HG03196 (cell line): ENCODE measurements at regions not wholly inside any gene's neighbourhood (a gene's known extent, or its start where the extent isn't known, plus 50 kb on each side); places are given as distances from the start of the nearest gene placed in this dataset.

Source experiments
- ATAC-seq: cut with Tn5 transposase; IDR thresholded peaks from one replicate; pipeline ENCODE4 v1.9.1; 2021; ENCODE audit not compliant: unreplicated experiment

DNA sequence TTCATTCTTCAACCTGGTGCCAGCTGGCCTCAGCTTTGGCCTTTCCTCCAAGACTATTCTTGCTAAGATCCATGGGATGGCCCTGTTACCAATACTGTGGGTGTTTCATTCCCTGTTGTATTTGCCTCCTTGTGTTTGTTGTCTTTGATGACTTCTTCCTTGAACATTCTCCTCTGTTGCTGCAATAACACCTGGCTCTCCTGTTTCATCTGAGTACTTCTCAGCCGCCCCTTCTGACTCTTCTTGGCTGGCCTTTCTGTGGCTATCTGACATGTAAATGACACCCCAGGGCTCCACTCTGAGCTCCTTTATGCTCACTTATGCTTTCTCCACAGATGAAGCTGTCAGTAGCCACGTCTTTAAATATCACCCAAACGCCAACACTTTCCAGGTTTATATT lies 302.7 kb upstream of the CHRNA7 start:
- ATAC-seq, result no peak

GRCh38 chr15:31732726-31733125 lies 297.6 kb upstream of the CHRNA7 start:
- ATAC-seq, result no peak

DNA sequence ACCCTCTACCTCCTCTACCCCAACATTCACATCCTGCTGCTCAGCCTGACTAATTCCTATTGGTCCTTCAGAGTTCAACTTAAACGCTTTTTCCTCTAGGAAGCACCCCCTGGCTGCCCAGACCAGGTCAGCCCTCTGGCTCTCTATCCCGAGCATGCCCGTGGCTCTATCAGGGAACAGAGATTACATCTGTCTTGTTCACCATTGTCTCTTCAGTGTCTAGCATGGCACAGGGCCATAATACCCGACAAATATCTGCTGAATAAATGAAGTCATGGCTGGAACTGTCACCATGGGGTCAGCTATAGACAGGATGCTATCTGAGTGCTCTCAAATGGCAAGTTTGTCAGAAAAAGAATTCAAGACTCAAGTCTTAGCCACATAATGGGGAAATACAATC lies 296.9 kb upstream of the CHRNA7 start:
- no peak for ATAC-seq

DNA sequence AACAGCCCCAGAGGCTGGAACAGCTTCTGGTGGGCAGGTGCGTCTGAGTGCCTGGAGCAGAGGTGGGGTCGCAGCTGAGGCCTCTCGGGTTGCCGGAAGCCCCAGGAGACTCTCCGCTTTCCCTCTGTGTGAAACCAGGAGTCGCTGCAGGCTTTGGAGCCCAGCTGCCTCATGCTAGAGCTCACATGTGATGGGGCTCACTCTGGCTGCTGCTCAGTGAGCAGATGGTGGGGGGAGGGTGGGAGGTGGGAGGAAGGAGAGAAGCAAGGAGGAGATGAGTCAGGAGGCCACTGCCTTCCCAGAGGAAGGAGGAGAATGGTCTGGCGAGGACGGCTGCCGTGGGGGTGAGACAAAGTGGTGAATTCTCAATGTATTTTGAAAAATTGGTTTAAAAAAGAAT lies 290.1 kb upstream of the CHRNA7 start:
- no peak for ATAC-seq

- ATAC-seq, result no peak
Measured at GRCh38 chr15:31745841-31746240, 284.5 kb upstream of the CHRNA7 start.

- ATAC-seq, result no peak
Measured at GRCh38 chr15:31752065-31752762, 278.1 kb upstream of the CHRNA7 start.

GRCh38 chr15:31752905-31753304 lies 277.4 kb upstream of the CHRNA7 start:
- ATAC-seq, result no peak

- no peak for ATAC-seq
Measured at GRCh38 chr15:31758126-31758525, 272.2 kb upstream of the CHRNA7 start.

DNA sequence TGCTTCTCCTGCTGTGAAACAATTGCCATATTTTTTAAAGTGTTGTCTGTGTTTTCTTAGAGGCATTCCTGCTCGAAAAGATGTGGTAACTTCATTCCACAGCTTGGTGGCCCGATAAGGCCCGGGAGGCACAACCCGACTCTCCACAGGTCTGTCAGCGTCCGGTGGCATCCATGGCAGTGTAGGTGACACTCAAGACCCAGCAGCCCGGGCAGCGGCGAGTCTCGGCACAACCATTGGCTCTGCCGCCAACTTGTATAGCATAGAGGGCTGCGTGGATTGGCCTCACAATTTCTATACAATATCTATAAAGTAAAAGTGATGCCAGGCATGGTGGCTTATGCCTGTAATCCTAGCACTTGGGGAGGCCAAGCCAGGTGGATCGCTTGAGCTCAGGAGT lies 262.3 kb upstream of the CHRNA7 start:
- no peak for ATAC-seq

DNA sequence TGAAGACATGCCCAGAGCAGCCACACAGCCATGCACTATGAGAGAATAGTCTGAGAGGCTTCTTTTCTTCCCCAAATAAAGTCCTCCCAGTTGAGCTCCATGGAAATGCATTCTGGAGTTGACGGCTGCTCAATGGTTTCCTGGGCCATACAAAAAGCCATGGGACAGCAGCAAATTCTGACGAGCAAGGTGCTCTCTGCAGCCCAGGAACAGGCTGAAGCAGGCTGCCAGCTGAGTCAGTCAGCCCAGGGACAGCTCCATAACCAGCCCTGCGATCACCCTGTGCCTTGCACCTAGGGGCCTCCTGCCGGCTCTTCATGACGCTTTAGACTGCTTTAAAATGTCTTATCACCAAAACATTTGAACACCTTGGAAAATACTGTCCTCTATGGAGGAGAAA lies 256.3 kb upstream of the CHRNA7 start:
- ATAC-seq, result no peak

DNA sequence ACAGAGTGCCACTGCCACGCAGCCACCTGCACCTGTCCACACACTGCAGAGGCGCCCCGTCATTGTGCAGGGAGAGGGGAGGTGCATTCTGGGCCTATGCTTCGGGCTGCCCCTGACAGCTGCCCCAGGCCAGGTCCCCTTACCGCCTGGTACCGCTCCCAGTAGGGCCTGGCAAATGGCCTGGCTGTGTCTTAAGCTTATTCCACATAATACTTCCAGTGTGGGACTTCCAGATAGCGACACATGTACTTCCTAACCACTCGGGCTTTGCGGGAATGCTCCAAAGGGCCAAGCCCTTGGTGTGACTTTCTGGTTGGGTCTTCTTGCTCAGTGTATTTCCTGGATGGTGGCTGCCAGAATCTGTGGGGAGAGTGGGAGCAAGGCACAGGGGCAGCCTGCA lies 254.3 kb upstream of the CHRNA7 start:
- no peak for ATAC-seq

DNA sequence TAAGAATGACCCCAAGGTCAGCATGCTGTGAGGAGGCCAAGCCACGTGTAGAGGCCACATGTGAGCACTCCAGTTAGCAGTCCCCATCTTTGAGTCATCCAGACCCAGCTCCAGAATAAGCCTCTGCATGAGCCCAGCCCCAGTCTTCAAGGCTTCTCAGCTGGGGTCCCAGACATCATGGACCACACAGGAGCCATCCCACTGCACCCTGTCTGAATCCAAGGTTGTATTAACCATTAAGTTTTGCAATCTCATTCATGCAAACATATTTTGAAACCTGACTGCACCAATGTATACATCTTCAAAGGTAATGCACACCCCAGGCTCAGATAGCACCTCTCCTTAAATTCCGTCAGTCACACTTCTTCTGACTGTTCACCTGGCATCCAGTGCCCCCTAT lies 249.1 kb upstream of the CHRNA7 start:
- ATAC-seq, result no peak

GRCh38 chr15:31782016-31782783 lies 248.1 kb upstream of the CHRNA7 start:
- ATAC-seq, result no peak

GRCh38 chr15:31782951-31783350 lies 247.4 kb upstream of the CHRNA7 start:
- ATAC-seq, result no peak

GRCh38 chr15:31786360-31786759 lies 244.0 kb upstream of the CHRNA7 start:
- ATAC-seq, result no peak

- ATAC-seq, result no peak
Measured at GRCh38 chr15:31788104-31788503, 242.2 kb upstream of the CHRNA7 start.

- no peak for ATAC-seq
Measured at GRCh38 chr15:31792611-31793199, 237.6 kb upstream of the CHRNA7 start.

GRCh38 chr15:31799319-31799714 lies 231.0 kb upstream of the CHRNA7 start:
- no peak for ATAC-seq

GRCh38 chr15:31799715-31800321 lies 230.5 kb upstream of the CHRNA7 start:
- ATAC-seq, result peak; percentile 77

DNA sequence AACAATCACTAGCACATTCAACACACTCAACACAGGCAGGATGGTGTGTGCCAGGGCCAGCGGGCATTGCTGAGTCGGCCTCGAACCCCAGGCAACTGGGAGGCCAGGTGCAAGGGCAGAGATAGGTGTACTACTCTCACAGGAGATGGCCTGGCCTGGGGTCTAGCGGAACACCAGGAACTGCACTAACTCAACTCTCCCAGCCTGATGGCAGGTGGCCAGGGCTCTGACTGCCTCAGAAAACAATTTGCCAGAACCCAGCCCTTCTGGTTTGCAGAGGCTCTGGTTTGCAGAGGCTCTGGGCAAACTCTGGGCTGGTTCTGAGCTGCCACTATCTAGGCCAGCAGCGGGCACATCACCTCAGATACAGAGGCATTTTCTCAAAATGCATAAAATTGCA lies 229.2 kb upstream of the CHRNA7 start:
- no peak for ATAC-seq

DNA sequence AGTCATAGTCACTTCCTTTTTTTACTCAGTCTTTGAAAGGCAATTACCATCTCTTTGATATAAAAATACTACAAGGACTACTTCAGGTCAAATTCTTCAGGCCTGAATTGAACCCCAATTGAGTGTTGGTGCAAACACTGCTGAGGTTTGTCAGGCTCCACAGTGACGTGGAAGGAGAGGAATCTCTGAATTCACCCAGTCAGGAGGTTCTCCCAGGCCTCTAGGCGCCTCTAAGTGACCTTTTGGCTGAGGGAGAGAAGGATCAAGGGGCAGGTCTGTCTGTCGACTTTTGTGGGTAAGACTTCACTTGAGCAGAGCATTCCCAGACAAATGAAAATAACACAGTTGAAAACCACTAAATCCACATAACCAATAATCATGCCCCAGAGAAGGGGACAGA lies 227.6 kb upstream of the CHRNA7 start:
- no peak for ATAC-seq

DNA sequence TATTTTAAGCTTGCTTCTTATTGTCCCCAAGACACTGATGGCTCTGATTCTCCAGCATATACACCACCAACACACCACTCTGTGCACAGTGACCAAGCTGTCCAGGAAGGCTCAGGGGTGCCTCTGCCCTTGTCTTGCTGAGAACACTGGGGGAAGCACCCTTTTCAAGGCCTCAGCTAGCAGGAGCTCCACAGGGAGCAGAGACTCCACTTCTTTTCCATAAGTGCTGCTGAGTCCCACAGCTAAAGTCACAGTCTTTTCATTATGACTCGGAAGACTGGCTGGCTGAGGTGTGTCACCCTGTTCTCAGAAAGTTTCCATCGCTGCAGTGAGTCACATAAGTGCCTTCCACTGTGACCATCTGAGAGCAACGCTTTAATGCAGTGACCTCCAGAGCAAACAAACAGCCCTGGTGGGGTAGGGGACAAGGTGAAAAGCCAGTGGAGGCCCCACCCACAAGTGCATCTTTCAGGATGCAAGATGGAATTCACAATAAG lies 226.9 kb upstream of the CHRNA7 start:
- ATAC-seq, result no peak
